GM23338 (cell line): ENCODE measurements at regions not wholly inside any gene's neighbourhood (a gene's known extent, or its start where the extent isn't known, plus 50 kb on each side); places are given as distances from the start of the nearest gene placed in this dataset.

ENCODE experiments used
- ATAC-seq: fragments of 200-7000 bp; cut with Tn5 transposase; 3 replicates; pipeline ENCODE4 v1.9.1; 2020
- DNase-seq: peaks from one replicate; pipeline ENCODE4 v3.0.0-alpha.2; 2015; ENCODE audit warnings: low spot score
- H2AFZ ChIP-seq: fragments of 200-600 bp; sonication (generic); 2 replicates; pipeline ENCODE4 v1.8.0; 2016; ENCODE audit warnings: antibody characterized with exemption, mild to moderate bottlenecking, moderate library complexity
- H3F3A ChIP-seq: fragments of 200-600 bp; sonication (generic); replicated peaks from 2 replicates; pipeline ENCODE4 v1.8.0; 2017; ENCODE audit warnings: antibody characterized with exemption, mixed run types, low read depth
- H3K27ac ChIP-seq: fragments of 200-600 bp; sonication (generic); 2 replicates; pipeline ENCODE4 v1.6.1; 2016; ENCODE audit warnings: low read depth
- H3K27me3 ChIP-seq: fragments of 200-600 bp; sonication (generic); 2 replicates; pipeline ENCODE4 v1.8.0; 2016; ENCODE audit warnings: mild to moderate bottlenecking, mixed run types, moderate library complexity; ENCODE audit not compliant: insufficient read depth
- H3K36me3 ChIP-seq: fragments of 200-600 bp; sonication (generic); 2 replicates; pipeline ENCODE4 v1.8.0; 2016; ENCODE audit warnings: mild to moderate bottlenecking; ENCODE audit not compliant: insufficient read depth
- H3K4me1 ChIP-seq: fragments of 200-600 bp; sonication (generic); 2 replicates; pipeline ENCODE4 v1.8.0; 2016; ENCODE audit warnings: mild to moderate bottlenecking, moderate library complexity; ENCODE audit not compliant: insufficient read depth
- H3K4me2 ChIP-seq: fragments of 200-600 bp; sonication (generic); 2 replicates; pipeline ENCODE4 v1.7.1; 2017; ENCODE audit warnings: mixed run types
- H3K4me3 ChIP-seq: fragments of 200-600 bp; sonication (generic); 2 replicates; pipeline ENCODE4 v1.6.1; 2016; ENCODE audit warnings: mixed run types
- H3K79me2 ChIP-seq: fragments of 200-600 bp; sonication (generic); replicated peaks from 2 replicates; pipeline ENCODE4 v1.8.0; 2017; ENCODE audit warnings: mild to moderate bottlenecking; ENCODE audit not compliant: insufficient read depth
- H3K9me2 ChIP-seq: fragments of 200-600 bp; sonication (generic); 2 replicates; pipeline ENCODE4 v1.8.0; 2017; ENCODE audit not compliant: insufficient read depth
- H4K20me1 ChIP-seq: fragments of 200-600 bp; sonication (generic); replicated peaks from 2 replicates; pipeline ENCODE4 v1.8.0; 2017; ENCODE audit warnings: mild to moderate bottlenecking; ENCODE audit not compliant: insufficient read depth
- H3K27ac Mint-ChIP-seq: 2 replicates; pipeline ENCODE4 v1.8.0; 2020; ENCODE audit warnings: inconsistent platforms, mild to moderate bottlenecking, moderate library complexity, mixed read lengths
- H3K27me3 Mint-ChIP-seq: 3 replicates; pipeline ENCODE4 v1.8.0; 2022; ENCODE audit warnings: low read depth, mild to moderate bottlenecking, moderate library complexity, mixed read lengths, inconsistent platforms; ENCODE audit not compliant: insufficient read depth, poor library complexity
- H3K36me3 Mint-ChIP-seq: 3 replicates; pipeline ENCODE4 v1.8.0; 2021; ENCODE audit warnings: low read depth, mild to moderate bottlenecking, inconsistent platforms, moderate library complexity, mixed read lengths
- H3K4me1 Mint-ChIP-seq: 3 replicates; pipeline ENCODE4 v1.8.0; 2020; ENCODE audit warnings: mild to moderate bottlenecking, inconsistent platforms, mixed read lengths
- H3K4me3 Mint-ChIP-seq: 3 replicates; pipeline ENCODE4 v1.8.0; 2021; ENCODE audit warnings: moderate library complexity, mild to moderate bottlenecking, inconsistent platforms, mixed read lengths
- H3K9me3 Mint-ChIP-seq: 3 replicates; pipeline ENCODE4 v1.8.0; 2020; ENCODE audit warnings: moderate library complexity, mild to moderate bottlenecking, inconsistent platforms, mixed read lengths
- CREB1 ChIP-seq: fragments of 250-450 bp; sonication (Bioruptor Pico); IDR thresholded peaks from 2 replicates; pipeline ENCODE4 v1.5.0; 2020; ENCODE audit warnings: low read depth, mild to moderate bottlenecking, moderate library complexity
- EZH2 ChIP-seq: fragments of 200-600 bp; sonication (generic); IDR thresholded peaks from one replicate; pipeline ENCODE4 v1.8.0; 2017; ENCODE audit warnings: antibody characterized with exemption, mild to moderate bottlenecking, low read depth; ENCODE audit not compliant: unreplicated experiment
- EZH2phosphoT487 ChIP-seq: fragments of 200-600 bp; sonication (generic); IDR thresholded peaks from one replicate; pipeline ENCODE4 v1.8.1; 2018; ENCODE audit warnings: antibody characterized with exemption; ENCODE audit not compliant: unreplicated experiment
- JUNB ChIP-seq: IDR thresholded peaks from one replicate; pipeline ENCODE4 v1.6.1; 2016; ENCODE audit warnings: antibody characterized with exemption; ENCODE audit not compliant: unreplicated experiment
- NANOG ChIP-seq: IDR thresholded peaks from 2 replicates; pipeline ENCODE4 v1.6.1; 2016; ENCODE audit warnings: antibody characterized with exemption, borderline replicate concordance
- POLR2AphosphoS5 ChIP-seq: IDR thresholded peaks from 2 replicates; pipeline ENCODE4 v1.6.1; 2016; ENCODE audit warnings: antibody characterized with exemption, low read depth
- REST ChIP-seq: IDR thresholded peaks from one replicate; pipeline ENCODE4 v1.6.1; 2018; ENCODE audit warnings: antibody characterized with exemption; ENCODE audit not compliant: unreplicated experiment
- STAT1 ChIP-seq: IDR thresholded peaks from one replicate; pipeline ENCODE4 v1.6.1; 2016; ENCODE audit warnings: antibody characterized with exemption; ENCODE audit not compliant: unreplicated experiment
- ZNF114 ChIP-seq: fragments of 250-450 bp; sonication (Bioruptor Pico); IDR thresholded peaks from 2 replicates; pipeline ENCODE4 v1.5.0; 2020; ENCODE audit warnings: mild to moderate bottlenecking, moderate library complexity
- ZNF331 ChIP-seq: fragments of 250-450 bp; sonication (Bioruptor Pico); IDR thresholded peaks from 2 replicates; pipeline ENCODE4 v1.5.0; 2020; ENCODE audit warnings: low read depth, mild to moderate bottlenecking, moderate library complexity
- TF ChIP-seq, protein P1 (sequence below): IDR thresholded peaks from 2 replicates; pipeline ENCODE4 v1.6.1; 2016; ENCODE audit warnings: antibody characterized with exemption
- TF ChIP-seq, protein P2 (sequence below): fragments of 250-450 bp; sonication (Bioruptor Pico); IDR thresholded peaks from 2 replicates; pipeline ENCODE4 v1.5.0; 2020; ENCODE audit warnings: mild to moderate bottlenecking, moderate library complexity
- TF ChIP-seq, protein P3 (sequence below), 2 experiments: fragments of 200-600 bp in 1 of 2; sonication (generic) in 1 of 2; conservative IDR thresholded peaks; 2 replicates each; pipeline versions ENCODE4 v1.5.1 to v1.6.1; 2016 to 2017; ENCODE audit warnings: antibody characterized with exemption in 2 of 2, low read depth in 2 of 2, mild to moderate bottlenecking in 2 of 2, moderate library complexity in 1 of 2

DNA sequence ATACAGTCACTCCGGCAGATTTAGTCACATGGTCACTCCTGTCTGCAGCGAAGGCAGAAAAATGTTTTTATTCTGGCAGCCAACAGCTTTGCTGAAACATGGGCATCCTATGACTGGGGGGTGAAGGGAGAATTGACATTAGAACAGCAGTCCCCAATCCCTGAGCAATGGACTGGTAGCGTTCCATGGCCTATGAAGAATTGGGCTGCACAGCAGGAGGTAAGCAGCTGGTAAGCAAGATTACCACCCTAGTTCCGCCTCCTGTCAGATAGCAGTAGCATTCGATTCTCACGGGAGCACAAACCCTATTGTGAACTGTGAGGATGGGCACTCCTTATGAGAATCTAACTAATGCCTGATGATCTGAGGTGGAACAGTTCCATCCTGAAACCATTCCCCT lies 93.1 kb upstream of the FTMT start:
- Histone ChIP-seq H3K27ac (no peak overlapping the region), H3K9me2 (no peaks in the 10 kb centered on the region), H3K36me3 (no peaks in the 10 kb centered on the region), H3K4me3 (no peak overlapping the region), H3K4me1 (no peaks in the 10 kb centered on the region), H3F3A (no peaks in the 10 kb centered on the region), H3K27me3 (no peaks in the 10 kb centered on the region), H2AFZ (no peak overlapping the region), H4K20me1 (no peaks in the 10 kb centered on the region), H3K4me2 (no peak overlapping the region), H3K79me2 (no peaks in the 10 kb centered on the region)
- DNase-seq = peak; percentile 38
- Mint-ChIP-seq H3K27me3 (no peaks in the 10 kb centered on the region), H3K36me3 (no peaks in the 10 kb centered on the region), H3K9me3 (no peaks in the 10 kb centered on the region), H3K4me3 (no peak overlapping the region), H3K4me1 (no peaks in the 10 kb centered on the region; the same call in 2 of the 3 replicates), H3K27ac (no peak overlapping the region)
- TF ChIP-seq, protein P1, sequence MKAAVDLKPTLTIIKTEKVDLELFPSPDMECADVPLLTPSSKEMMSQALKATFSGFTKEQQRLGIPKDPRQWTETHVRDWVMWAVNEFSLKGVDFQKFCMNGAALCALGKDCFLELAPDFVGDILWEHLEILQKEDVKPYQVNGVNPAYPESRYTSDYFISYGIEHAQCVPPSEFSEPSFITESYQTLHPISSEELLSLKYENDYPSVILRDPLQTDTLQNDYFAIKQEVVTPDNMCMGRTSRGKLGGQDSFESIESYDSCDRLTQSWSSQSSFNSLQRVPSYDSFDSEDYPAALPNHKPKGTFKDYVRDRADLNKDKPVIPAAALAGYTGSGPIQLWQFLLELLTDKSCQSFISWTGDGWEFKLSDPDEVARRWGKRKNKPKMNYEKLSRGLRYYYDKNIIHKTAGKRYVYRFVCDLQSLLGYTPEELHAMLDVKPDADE = no peak
- TF ChIP-seq POLR2AphosphoS5 (no peak), JUNB (no peak), NANOG (no peak), STAT1 (no peak), CREB1 (CRISPR knock-in tag) (no peak), REST (no peak), ZNF331 (CRISPR knock-in tag) (no peak), ZNF114 (no peak), EZH2phosphoT487 (no peak), EZH2 (no peak)
- TF ChIP-seq, protein P2, sequence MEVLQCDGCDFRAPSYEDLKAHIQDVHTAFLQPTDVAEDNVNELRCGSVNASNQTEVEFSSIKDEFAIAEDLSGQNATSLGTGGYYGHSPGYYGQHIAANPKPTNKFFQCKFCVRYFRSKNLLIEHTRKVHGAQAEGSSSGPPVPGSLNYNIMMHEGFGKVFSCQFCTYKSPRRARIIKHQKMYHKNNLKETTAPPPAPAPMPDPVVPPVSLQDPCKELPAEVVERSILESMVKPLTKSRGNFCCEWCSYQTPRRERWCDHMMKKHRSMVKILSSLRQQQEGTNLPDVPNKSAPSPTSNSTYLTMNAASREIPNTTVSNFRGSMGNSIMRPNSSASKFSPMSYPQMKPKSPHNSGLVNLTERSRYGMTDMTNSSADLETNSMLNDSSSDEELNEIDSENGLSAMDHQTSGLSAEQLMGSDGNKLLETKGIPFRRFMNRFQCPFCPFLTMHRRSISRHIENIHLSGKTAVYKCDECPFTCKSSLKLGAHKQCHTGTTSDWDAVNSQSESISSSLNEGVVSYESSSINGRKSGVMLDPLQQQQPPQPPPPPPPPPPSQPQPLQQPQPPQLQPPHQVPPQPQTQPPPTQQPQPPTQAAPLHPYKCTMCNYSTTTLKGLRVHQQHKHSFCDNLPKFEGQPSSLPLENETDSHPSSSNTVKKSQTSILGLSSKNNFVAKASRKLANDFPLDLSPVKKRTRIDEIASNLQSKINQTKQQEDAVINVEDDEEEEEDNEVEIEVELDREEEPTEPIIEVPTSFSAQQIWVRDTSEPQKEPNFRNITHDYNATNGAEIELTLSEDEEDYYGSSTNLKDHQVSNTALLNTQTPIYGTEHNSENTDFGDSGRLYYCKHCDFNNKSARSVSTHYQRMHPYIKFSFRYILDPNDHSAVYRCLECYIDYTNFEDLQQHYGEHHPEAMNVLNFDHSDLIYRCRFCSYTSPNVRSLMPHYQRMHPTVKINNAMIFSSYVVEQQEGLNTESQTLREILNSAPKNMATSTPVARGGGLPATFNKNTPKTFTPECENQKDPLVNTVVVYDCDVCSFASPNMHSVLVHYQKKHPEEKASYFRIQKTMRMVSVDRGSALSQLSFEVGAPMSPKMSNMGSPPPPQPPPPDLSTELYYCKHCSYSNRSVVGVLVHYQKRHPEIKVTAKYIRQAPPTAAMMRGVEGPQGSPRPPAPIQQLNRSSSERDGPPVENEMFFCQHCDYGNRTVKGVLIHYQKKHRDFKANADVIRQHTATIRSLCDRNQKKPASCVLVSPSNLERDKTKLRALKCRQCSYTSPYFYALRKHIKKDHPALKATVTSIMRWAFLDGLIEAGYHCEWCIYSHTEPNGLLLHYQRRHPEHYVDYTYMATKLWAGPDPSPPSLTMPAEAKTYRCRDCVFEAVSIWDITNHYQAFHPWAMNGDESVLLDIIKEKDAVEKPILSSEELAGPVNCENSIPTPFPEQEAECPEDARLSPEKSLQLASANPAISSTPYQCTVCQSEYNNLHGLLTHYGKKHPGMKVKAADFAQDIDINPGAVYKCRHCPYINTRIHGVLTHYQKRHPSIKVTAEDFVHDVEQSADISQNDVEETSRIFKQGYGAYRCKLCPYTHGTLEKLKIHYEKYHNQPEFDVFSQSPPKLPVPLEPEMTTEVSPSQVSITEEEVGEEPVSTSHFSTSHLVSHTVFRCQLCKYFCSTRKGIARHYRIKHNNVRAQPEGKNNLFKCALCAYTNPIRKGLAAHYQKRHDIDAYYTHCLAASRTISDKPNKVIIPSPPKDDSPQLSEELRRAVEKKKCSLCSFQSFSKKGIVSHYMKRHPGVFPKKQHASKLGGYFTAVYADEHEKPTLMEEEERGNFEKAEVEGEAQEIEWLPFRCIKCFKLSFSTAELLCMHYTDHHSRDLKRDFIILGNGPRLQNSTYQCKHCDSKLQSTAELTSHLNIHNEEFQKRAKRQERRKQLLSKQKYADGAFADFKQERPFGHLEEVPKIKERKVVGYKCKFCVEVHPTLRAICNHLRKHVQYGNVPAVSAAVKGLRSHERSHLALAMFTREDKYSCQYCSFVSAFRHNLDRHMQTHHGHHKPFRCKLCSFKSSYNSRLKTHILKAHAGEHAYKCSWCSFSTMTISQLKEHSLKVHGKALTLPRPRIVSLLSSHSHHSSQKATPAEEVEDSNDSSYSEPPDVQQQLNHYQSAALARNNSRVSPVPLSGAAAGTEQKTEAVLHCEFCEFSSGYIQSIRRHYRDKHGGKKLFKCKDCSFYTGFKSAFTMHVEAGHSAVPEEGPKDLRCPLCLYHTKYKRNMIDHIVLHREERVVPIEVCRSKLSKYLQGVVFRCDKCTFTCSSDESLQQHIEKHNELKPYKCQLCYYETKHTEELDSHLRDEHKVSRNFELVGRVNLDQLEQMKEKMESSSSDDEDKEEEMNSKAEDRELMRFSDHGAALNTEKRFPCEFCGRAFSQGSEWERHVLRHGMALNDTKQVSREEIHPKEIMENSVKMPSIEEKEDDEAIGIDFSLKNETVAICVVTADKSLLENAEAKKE (CRISPR knock-in tag) = no peak
- TF ChIP-seq, protein P3, sequence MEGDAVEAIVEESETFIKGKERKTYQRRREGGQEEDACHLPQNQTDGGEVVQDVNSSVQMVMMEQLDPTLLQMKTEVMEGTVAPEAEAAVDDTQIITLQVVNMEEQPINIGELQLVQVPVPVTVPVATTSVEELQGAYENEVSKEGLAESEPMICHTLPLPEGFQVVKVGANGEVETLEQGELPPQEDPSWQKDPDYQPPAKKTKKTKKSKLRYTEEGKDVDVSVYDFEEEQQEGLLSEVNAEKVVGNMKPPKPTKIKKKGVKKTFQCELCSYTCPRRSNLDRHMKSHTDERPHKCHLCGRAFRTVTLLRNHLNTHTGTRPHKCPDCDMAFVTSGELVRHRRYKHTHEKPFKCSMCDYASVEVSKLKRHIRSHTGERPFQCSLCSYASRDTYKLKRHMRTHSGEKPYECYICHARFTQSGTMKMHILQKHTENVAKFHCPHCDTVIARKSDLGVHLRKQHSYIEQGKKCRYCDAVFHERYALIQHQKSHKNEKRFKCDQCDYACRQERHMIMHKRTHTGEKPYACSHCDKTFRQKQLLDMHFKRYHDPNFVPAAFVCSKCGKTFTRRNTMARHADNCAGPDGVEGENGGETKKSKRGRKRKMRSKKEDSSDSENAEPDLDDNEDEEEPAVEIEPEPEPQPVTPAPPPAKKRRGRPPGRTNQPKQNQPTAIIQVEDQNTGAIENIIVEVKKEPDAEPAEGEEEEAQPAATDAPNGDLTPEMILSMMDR (conservative IDR thresholded peaks at IDR 0.05; ENCODE audit: low read depth in 2 of 2) = no peak
- peak; percentile 41; the same call in 1 of the 3 replicates for ATAC-seq
